ENCODE measurements at regions not wholly inside any gene's neighbourhood (a gene's known extent, or its start where the extent isn't known, plus 50 kb on each side); places are given as distances from the start of the nearest gene placed in this dataset.

DNA sequence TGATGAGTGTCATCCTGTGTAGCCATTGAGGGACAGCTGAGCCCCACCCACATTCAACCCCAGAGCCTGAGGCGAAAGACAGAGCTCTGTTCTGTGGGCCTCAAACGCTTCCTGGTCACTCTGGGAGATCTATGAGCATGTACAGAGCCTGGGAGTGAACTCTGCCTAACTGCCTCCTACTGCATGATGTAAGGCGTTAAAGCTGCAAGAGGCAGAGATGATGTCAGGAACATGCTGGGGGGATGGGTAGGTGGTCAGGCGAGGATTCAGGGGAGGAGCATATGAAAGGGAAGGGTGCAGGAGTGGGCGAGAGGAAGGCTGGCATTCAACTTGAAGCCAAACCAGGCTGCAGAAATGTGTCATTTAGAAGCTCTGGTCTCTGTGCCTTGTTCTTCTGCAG is 181.0 kb downstream of the TFCP2L1 start:
- TF ChIP-seq CEBPB (IDR thresholded peaks at IDR 0.05) (no peak), SMC3 (IDR thresholded peaks at IDR 0.05) (no peak), MYC (IDR thresholded peaks at IDR 0.05; ENCODE audit: borderline replicate concordance, low read length) (no peak), POLR2A (IDR thresholded peaks at IDR 0.05; ENCODE audit: low read length) (no peak), RAD21 (conservative IDR thresholded peaks at IDR 0.05 in 1 of 2, IDR thresholded peaks at IDR 0.05 in 1 of 2) (no peak), RCOR1 (IDR thresholded peaks at IDR 0.05; ENCODE audit: low read depth, low read length) (no peak), CHD4 (IDR thresholded peaks at IDR 0.05; ENCODE audit: borderline replicate concordance) (no peak), POLR2AphosphoS2 (conservative IDR thresholded peaks at IDR 0.05; ENCODE audit: low read length) (no peak), EP300 (IDR thresholded peaks at IDR 0.05) (no peak), MAZ (IDR thresholded peaks at IDR 0.05; ENCODE audit: borderline replicate concordance, low read depth, low read length) (no peak), ZNF302 (CRISPR knock-in tag; IDR thresholded peaks at IDR 0.05) (no peak)
- TF ChIP-seq, protein P1, sequence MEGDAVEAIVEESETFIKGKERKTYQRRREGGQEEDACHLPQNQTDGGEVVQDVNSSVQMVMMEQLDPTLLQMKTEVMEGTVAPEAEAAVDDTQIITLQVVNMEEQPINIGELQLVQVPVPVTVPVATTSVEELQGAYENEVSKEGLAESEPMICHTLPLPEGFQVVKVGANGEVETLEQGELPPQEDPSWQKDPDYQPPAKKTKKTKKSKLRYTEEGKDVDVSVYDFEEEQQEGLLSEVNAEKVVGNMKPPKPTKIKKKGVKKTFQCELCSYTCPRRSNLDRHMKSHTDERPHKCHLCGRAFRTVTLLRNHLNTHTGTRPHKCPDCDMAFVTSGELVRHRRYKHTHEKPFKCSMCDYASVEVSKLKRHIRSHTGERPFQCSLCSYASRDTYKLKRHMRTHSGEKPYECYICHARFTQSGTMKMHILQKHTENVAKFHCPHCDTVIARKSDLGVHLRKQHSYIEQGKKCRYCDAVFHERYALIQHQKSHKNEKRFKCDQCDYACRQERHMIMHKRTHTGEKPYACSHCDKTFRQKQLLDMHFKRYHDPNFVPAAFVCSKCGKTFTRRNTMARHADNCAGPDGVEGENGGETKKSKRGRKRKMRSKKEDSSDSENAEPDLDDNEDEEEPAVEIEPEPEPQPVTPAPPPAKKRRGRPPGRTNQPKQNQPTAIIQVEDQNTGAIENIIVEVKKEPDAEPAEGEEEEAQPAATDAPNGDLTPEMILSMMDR (IDR thresholded peaks at IDR 0.05) = no peak
